ENCODE measurements at regions not wholly inside any gene's neighbourhood (a gene's known extent, or its start where the extent isn't known, plus 50 kb on each side); places are given as distances from the start of the nearest gene placed in this dataset.

- H3K79me2 ChIP-seq (ENCODE audit: control insufficient read depth, insufficient read depth, low read length) = no peaks in the 10 kb centered on the region
- no peak for FAIRE-seq
- ChIA-PET POLR2A (no interaction called here), CTCF (no interaction called here)
- intact Hi-C loops (cut with micrococcal nuclease) = no loop called here
- H3K27me3 ChIP-seq (ENCODE audit: control insufficient read depth in 2 of 2, insufficient read depth in 2 of 2, low read length in 2 of 2) = no peaks in the 10 kb centered on the region
- DNase-seq (ENCODE audit: low read depth, low spot score) = no peak
- no TSS peak for BruUV-seq (replicated peaks)
- H3K4me3 ChIP-seq (replicated peaks in 1 of 3; ENCODE audit: insufficient read depth in 1 of 3, low read depth in 1 of 3, low read length in 3 of 3) = no peak overlapping the region
- H4K20me1 ChIP-seq (replicated peaks; ENCODE audit: control insufficient read depth, extremely low read depth, insufficient read depth, low read length) = no peaks in the 10 kb centered on the region
- no peak overlapping the region for H3K27ac ChIP-seq (ENCODE audit: insufficient read depth, low read depth, low read length)
- no peaks in the 10 kb centered on the region for H3K4me1 ChIP-seq (ENCODE audit: control insufficient read depth, extremely low read depth, insufficient read depth, low read length)
- TF ChIP-seq MYC (IDR thresholded peaks at IDR 0.05; ENCODE audit: low read depth, low read length) (no peak), MAX (IDR thresholded peaks at IDR 0.05; ENCODE audit: insufficient read depth, insufficient read length) (no peak), JUN (IDR thresholded peaks at IDR 0.05; ENCODE audit: borderline replicate concordance, insufficient read depth, insufficient read length, low read depth) (no peak)
- H3K4me2 ChIP-seq (ENCODE audit: insufficient read depth, low read length) = no peak overlapping the region
- dilution Hi-C loops (cut with MboI; ENCODE audit: extremely low pct_ligation_motif_present, low sequenced_read_pairs) = no loop called here
- no peaks in the 10 kb centered on the region for H3K9me1 ChIP-seq (replicated peaks; ENCODE audit: control insufficient read depth, extremely low read depth, insufficient read depth, low read length)
- no peak overlapping the region for H2AFZ ChIP-seq (ENCODE audit: low read depth, low read length)
- no peaks in the 10 kb centered on the region for H3K36me3 ChIP-seq (ENCODE audit: control insufficient read depth in 2 of 2, extremely low read depth in 1 of 2, insufficient read depth in 2 of 2, low read length in 2 of 2)
- no peaks in the 10 kb centered on the region for H3K9me3 ChIP-seq (replicated peaks; ENCODE audit: control insufficient read depth, insufficient read depth, low read length)
- no peak overlapping the region for H3K9ac ChIP-seq (replicated peaks; ENCODE audit: extremely low read depth, insufficient read depth, low read length)
Measured at GRCh38 chr12:5139751-5140150, 96.1 kb downstream of the KCNA5 start.

GRCh38 chr12:5140190-5140589, 96.5 kb downstream of the KCNA5 start:
- ChIA-PET POLR2A (no interaction called here), CTCF (no interaction called here)
- DNase-seq (ENCODE audit: low read depth, low spot score) (no peak), FAIRE-seq (no peak)
- no peak overlapping the region for H3K4me2 ChIP-seq (ENCODE audit: insufficient read depth, low read length)
- H3K79me2 ChIP-seq (ENCODE audit: control insufficient read depth, insufficient read depth, low read length) = no peaks in the 10 kb centered on the region
- H3K9ac ChIP-seq (replicated peaks; ENCODE audit: extremely low read depth, insufficient read depth, low read length) = no peak overlapping the region
- TF ChIP-seq GATA2 (IDR thresholded peaks at IDR 0.05; ENCODE audit: insufficient read depth, insufficient read length, low read depth, low read length) = no peak
- no peak for TF ChIP-seq POLR2A (IDR thresholded peaks at IDR 0.05; ENCODE audit: low read depth, low read length)
- no peak for TF ChIP-seq CTCF (IDR thresholded peaks at IDR 0.05; ENCODE audit: extremely low read depth in 1 of 2, insufficient read depth in 1 of 2, low read depth in 1 of 2, low read length in 2 of 2)
- no peak for TF ChIP-seq JUN (IDR thresholded peaks at IDR 0.05; ENCODE audit: borderline replicate concordance, insufficient read depth, insufficient read length, low read depth)
- no peak for TF ChIP-seq POLR2AphosphoS5 (IDR thresholded peaks at IDR 0.05; ENCODE audit: insufficient read depth, low read depth, low read length)
- TF ChIP-seq MAX (IDR thresholded peaks at IDR 0.05; ENCODE audit: insufficient read depth, insufficient read length) = no peak
- no TSS peak for BruUV-seq (replicated peaks)
- no peaks in the 10 kb centered on the region for H3K9me1 ChIP-seq (replicated peaks; ENCODE audit: control insufficient read depth, extremely low read depth, insufficient read depth, low read length)
- H2AFZ ChIP-seq (ENCODE audit: low read depth, low read length) = no peak overlapping the region
- H3K27ac ChIP-seq (ENCODE audit: insufficient read depth, low read depth, low read length) = no peak overlapping the region
- H3K36me3 ChIP-seq (ENCODE audit: control insufficient read depth in 2 of 2, extremely low read depth in 1 of 2, insufficient read depth in 2 of 2, low read length in 2 of 2) = no peaks in the 10 kb centered on the region
- no peaks in the 10 kb centered on the region for H3K27me3 ChIP-seq (ENCODE audit: control insufficient read depth in 2 of 2, insufficient read depth in 2 of 2, low read length in 2 of 2)
- H3K4me1 ChIP-seq (ENCODE audit: control insufficient read depth, extremely low read depth, insufficient read depth, low read length) = no peaks in the 10 kb centered on the region
- intact Hi-C loops (cut with micrococcal nuclease) = no loop called here
- dilution Hi-C loops (cut with MboI; ENCODE audit: extremely low pct_ligation_motif_present, low sequenced_read_pairs) = no loop called here
- H3K4me3 ChIP-seq (replicated peaks in 1 of 3; ENCODE audit: insufficient read depth in 1 of 3, low read depth in 1 of 3, low read length in 3 of 3) = no peak overlapping the region
- no peaks in the 10 kb centered on the region for H3K9me3 ChIP-seq (replicated peaks; ENCODE audit: control insufficient read depth, insufficient read depth, low read length)
- no peaks in the 10 kb centered on the region for H4K20me1 ChIP-seq (replicated peaks; ENCODE audit: control insufficient read depth, extremely low read depth, insufficient read depth, low read length)

All from endothelial cell of umbilical vein (primary cell).